Mesendoderm (in vitro differentiated cells): ENCODE measurements at regions not wholly inside any gene's neighbourhood (a gene's known extent, or its start where the extent isn't known, plus 50 kb on each side); places are given as distances from the start of the nearest gene placed in this dataset.

ENCODE experiments used
- DNase-seq: peaks from one replicate; pipeline ENCODE4 v3.0.0; 2013
- H2AK5ac ChIP-seq: 2 replicates; pipeline ENCODE4 v1.6.1; 2013; ENCODE audit warnings: low read length, inconsistent platforms
- H2BK120ac ChIP-seq: 2 replicates; pipeline ENCODE4 v1.6.1; 2013; ENCODE audit warnings: low read depth, mild to moderate bottlenecking, low read length, moderate library complexity, mixed read lengths
- H2BK15ac ChIP-seq: replicated peaks from 2 replicates; pipeline ENCODE4 v1.6.1; 2013; ENCODE audit warnings: low read depth, mild to moderate bottlenecking, moderate library complexity
- H2BK5ac ChIP-seq: 2 replicates; pipeline ENCODE4 v1.6.1; 2013; ENCODE audit warnings: low read length, inconsistent platforms
- H3K18ac ChIP-seq: 2 replicates; pipeline ENCODE4 v1.6.1; 2013; ENCODE audit warnings: mild to moderate bottlenecking, low read length, mixed read lengths
- H3K23ac ChIP-seq: one replicate; pipeline ENCODE4 v1.6.1; 2013; ENCODE audit warnings: low read length
- H3K27ac ChIP-seq: 2 replicates; pipeline ENCODE4 v1.5.1; 2013; ENCODE audit warnings: low read depth, mild to moderate bottlenecking, inconsistent platforms, low read length, moderate library complexity
- H3K27me3 ChIP-seq: 2 replicates; pipeline ENCODE4 v1.6.1; 2013; ENCODE audit warnings: low read length, control low read depth, mild to moderate bottlenecking, inconsistent platforms; ENCODE audit not compliant: insufficient read depth, poor library complexity
- H3K36me3 ChIP-seq: 2 replicates; pipeline ENCODE4 v1.6.1; 2013; ENCODE audit warnings: low read length, inconsistent platforms; ENCODE audit not compliant: control insufficient read depth, insufficient read depth
- H3K4ac ChIP-seq: one replicate; pipeline ENCODE4 v1.6.1; 2013; ENCODE audit warnings: low read depth, mild to moderate bottlenecking, low read length, moderate library complexity
- H3K4me1 ChIP-seq: 2 replicates; pipeline ENCODE4 v1.6.1; 2013; ENCODE audit warnings: low read depth, low read length, inconsistent platforms; ENCODE audit not compliant: control insufficient read depth
- H3K4me2 ChIP-seq: 2 replicates; pipeline ENCODE4 v1.6.1; 2013; ENCODE audit warnings: low read length
- H3K4me3 ChIP-seq: 2 replicates; pipeline ENCODE4 v1.5.1; 2013; ENCODE audit warnings: mild to moderate bottlenecking, low read length
- H3K56ac ChIP-seq: one replicate; pipeline ENCODE4 v1.6.1; 2013; ENCODE audit warnings: low read length
- H3K79me1 ChIP-seq: 2 replicates; pipeline ENCODE4 v1.6.1; 2013; ENCODE audit warnings: low read length, inconsistent platforms
- H3K79me2 ChIP-seq: 2 replicates; pipeline ENCODE4 v1.6.1; 2013; ENCODE audit warnings: mild to moderate bottlenecking, low read length; ENCODE audit not compliant: control insufficient read depth, insufficient read depth
- H3K9ac ChIP-seq: 2 replicates; pipeline ENCODE4 v1.6.1; 2013; ENCODE audit warnings: low read length, inconsistent platforms
- H4K5ac ChIP-seq: one replicate; pipeline ENCODE4 v1.6.1; 2013; ENCODE audit warnings: low read length
- H4K8ac ChIP-seq: one replicate; pipeline ENCODE4 v1.6.1; 2013; ENCODE audit warnings: low read depth, mild to moderate bottlenecking, control low read depth, low read length, moderate library complexity
- WGBS: extraction: QIAGEN DNeasy Blood & Tissue Kit; methylation state at CpG from one replicate; pipeline ENCODE4 v1.1.7; 2013; ENCODE audit warnings: low lambda C conversion rate, missing lambda C conversion rate; ENCODE audit not compliant: insufficient coverage; ENCODE audit errors: extremely low coverage; 5-methylcytosine and 5-hydroxymethylcytosine counted together

DNA sequence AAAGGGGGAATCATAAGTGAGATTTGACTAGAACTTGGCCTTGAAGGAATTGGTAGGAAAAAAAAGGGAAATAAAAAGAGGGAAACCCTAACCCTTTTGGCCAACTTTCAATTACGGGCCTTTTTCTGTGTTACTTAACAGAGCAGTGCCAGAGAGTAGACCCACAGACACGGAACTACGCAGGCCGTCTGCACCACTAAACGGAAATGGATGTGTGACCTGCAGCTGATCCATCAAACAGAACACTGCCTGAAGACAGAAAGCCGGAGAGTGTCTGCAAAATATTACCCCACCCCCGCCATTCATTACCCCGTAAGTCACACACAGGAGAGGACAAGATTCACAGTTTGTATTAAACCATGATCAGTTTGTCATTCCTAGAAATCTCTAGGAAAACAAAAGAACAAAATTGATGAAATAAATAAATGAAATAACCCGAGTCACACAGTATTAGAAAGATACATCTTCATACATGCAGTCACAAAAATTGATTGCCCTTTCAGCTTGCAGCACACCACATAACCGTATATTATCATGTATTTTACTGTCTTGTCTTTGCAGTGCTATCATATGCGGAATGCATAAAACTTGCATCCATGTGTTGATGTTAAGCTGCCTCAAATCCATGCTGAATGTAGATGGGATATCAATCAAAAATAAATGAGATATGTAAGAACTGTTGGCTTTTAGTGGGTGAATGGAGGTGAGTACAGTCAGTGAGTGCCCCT, 424.7 kb downstream of the IRS2 start:
- Histone ChIP-seq H3K4me2 (no peak overlapping the region), H2AK5ac (no peak overlapping the region), H3K9ac (no peak overlapping the region), H4K5ac (no peak overlapping the region), H3K27ac (no peak overlapping the region), H2BK120ac (no peak overlapping the region), H3K56ac (no peak overlapping the region), H3K79me2 (no peaks in the 10 kb centered on the region), H4K8ac (no peak overlapping the region), H3K79me1 (no peaks in the 10 kb centered on the region), H3K4me1 (no peaks in the 10 kb centered on the region), H2BK5ac (no peak overlapping the region), H2BK15ac (no peak overlapping the region), H3K27me3 (no peaks in the 10 kb centered on the region), H3K23ac (no peak overlapping the region), H3K18ac (no peak overlapping the region), H3K4me3 (no peak overlapping the region), H3K4ac (no peak overlapping the region), H3K36me3 (no peaks in the 10 kb centered on the region)
- no peak for DNase-seq
- no CpG with 5 or more reads among the region's 11 CpGs for WGBS

DNA sequence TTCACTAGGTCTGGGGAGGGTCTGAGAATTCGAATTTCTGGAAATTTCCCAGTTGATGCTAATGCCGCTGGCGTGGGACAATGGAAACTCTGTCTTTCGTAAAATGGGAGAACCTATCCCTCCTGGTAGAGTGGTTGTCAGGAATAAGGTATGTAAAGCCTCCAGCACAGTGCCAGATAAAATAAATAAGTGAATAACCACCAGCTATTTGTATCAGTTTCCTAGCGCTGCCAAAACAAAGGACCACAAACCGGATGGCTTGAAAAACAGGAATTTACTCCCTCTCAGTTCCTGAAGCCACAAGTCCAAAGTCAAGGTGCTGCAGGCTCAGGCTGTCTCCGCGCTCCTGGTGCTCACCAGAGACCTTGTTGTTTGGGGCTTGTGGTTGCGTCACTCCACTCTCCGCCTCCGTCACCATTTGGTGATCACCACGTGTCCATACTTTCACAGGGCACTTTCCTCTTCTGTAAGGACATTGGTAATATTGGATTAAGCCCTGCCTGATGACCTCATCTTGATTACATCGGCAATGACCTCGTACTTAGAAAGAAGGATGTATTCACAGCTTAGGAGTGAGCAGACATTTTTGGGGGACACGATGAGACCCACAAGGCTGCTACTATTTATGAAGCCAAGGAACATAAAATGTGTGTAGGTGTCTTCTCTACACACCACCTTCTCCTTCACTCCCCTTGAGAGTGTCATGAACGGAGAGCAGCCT, 428.5 kb downstream of the IRS2 start:
- H2BK5ac ChIP-seq, result no peak overlapping the region
- no CpG with 5 or more reads among the region's 16 CpGs for WGBS
- no peak overlapping the region for H3K56ac ChIP-seq
- H3K4me1 ChIP-seq, result no peaks in the 10 kb centered on the region
- H3K36me3 ChIP-seq, result no peaks in the 10 kb centered on the region
- H4K8ac ChIP-seq, result no peak overlapping the region
- no peak overlapping the region for H2BK15ac ChIP-seq
- no peaks in the 10 kb centered on the region for H3K79me2 ChIP-seq
- no peak overlapping the region for H3K27ac ChIP-seq
- no peak overlapping the region for H3K4me3 ChIP-seq
- H3K27me3 ChIP-seq, result no peaks in the 10 kb centered on the region
- no peak overlapping the region for H3K9ac ChIP-seq
- H3K79me1 ChIP-seq, result no peaks in the 10 kb centered on the region
- H4K5ac ChIP-seq, result no peak overlapping the region
- H3K23ac ChIP-seq, result no peak overlapping the region
- H3K4ac ChIP-seq, result no peak overlapping the region
- no peak overlapping the region for H3K18ac ChIP-seq
- H2AK5ac ChIP-seq, result no peak overlapping the region
- H3K4me2 ChIP-seq, result no peak overlapping the region
- no peak overlapping the region for H2BK120ac ChIP-seq
- peak; percentile 53 for DNase-seq

GRCh38 chr13:109355875-109356434, 430.4 kb downstream of the IRS2 start:
- Histone ChIP-seq H3K4me2 (no peak overlapping the region), H2BK5ac (no peak overlapping the region), H3K79me1 (no peaks in the 10 kb centered on the region), H3K79me2 (no peaks in the 10 kb centered on the region), H4K5ac (no peak overlapping the region), H3K4me3 (no peak overlapping the region), H3K56ac (no peak overlapping the region), H2BK120ac (no peak overlapping the region), H3K18ac (no peak overlapping the region), H3K23ac (no peak overlapping the region), H3K27ac (no peak overlapping the region), H3K9ac (no peak overlapping the region), H3K4me1 (no peaks in the 10 kb centered on the region), H4K8ac (no peak overlapping the region), H3K4ac (no peak overlapping the region), H2AK5ac (no peak overlapping the region), H2BK15ac (no peak overlapping the region), H3K27me3 (no peaks in the 10 kb centered on the region), H3K36me3 (no peaks in the 10 kb centered on the region)
- no CpG with 5 or more reads among the region's 21 CpGs for WGBS
- no peak for DNase-seq

GRCh38 chr13:109355166-109355565, 431.2 kb downstream of the IRS2 start:
- no peaks in the 10 kb centered on the region for H3K79me1 ChIP-seq
- H3K56ac ChIP-seq, result no peak overlapping the region
- H2BK15ac ChIP-seq, result no peak overlapping the region
- no peaks in the 10 kb centered on the region for H3K27me3 ChIP-seq
- H4K8ac ChIP-seq, result no peak overlapping the region
- H2BK5ac ChIP-seq, result no peak overlapping the region
- no peak overlapping the region for H3K4me3 ChIP-seq
- H3K79me2 ChIP-seq, result no peaks in the 10 kb centered on the region
- H3K23ac ChIP-seq, result no peak overlapping the region
- H2AK5ac ChIP-seq, result no peak overlapping the region
- H3K4me2 ChIP-seq, result no peak overlapping the region
- no peak overlapping the region for H3K9ac ChIP-seq
- no peak overlapping the region for H2BK120ac ChIP-seq
- H3K4ac ChIP-seq, result no peak overlapping the region
- no peak overlapping the region for H3K18ac ChIP-seq
- DNase-seq, result no peak
- no peak overlapping the region for H4K5ac ChIP-seq
- H3K4me1 ChIP-seq, result no peaks in the 10 kb centered on the region
- no peak overlapping the region for H3K27ac ChIP-seq
- H3K36me3 ChIP-seq, result no peaks in the 10 kb centered on the region
- no CpG with 5 or more reads among the region's 4 CpGs for WGBS

GRCh38 chr13:109351236-109351635, 435.1 kb downstream of the IRS2 start:
- Histone ChIP-seq H4K8ac (no peak overlapping the region), H2BK15ac (no peak overlapping the region), H3K56ac (no peak overlapping the region), H3K9ac (no peak overlapping the region), H3K79me1 (no peaks in the 10 kb centered on the region), H2BK120ac (no peak overlapping the region), H3K18ac (no peak overlapping the region), H3K36me3 (no peaks in the 10 kb centered on the region), H3K27ac (no peak overlapping the region), H3K4me1 (no peaks in the 10 kb centered on the region), H3K79me2 (no peaks in the 10 kb centered on the region), H3K4me2 (no peak overlapping the region), H2AK5ac (no peak overlapping the region), H2BK5ac (no peak overlapping the region), H4K5ac (no peak overlapping the region), H3K4me3 (no peak overlapping the region), H3K4ac (no peak overlapping the region), H3K27me3 (no peaks in the 10 kb centered on the region), H3K23ac (no peak overlapping the region)
- no peak for DNase-seq
- no CpG with 5 or more reads among the region's 1 CpG for WGBS
